ENCODE measurements at regions not wholly inside any gene's neighbourhood (a gene's known extent, or its start where the extent isn't known, plus 50 kb on each side); places are given as distances from the start of the nearest gene placed in this dataset.

DNA sequence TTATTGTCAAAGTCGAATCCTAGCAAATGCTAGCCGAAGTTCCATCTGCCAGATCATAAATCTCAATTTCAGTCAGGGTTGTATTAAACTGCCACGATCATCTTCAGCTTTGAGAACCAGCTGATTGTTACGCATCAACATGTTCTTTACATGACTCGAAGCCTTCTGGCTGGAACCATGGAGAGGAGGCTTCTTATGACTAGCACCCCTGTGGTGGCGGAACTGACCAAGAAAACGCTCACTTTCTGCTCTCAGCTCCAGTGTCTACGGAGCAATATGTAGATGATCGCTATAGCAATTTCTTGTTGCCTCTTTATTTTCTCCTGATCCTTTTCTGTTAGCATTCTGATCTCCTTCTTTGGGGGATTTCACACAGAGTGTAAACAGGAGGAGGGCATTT, 479.4 kb upstream of the SLC35B3 start:
- TF ChIP-seq, protein P1, sequence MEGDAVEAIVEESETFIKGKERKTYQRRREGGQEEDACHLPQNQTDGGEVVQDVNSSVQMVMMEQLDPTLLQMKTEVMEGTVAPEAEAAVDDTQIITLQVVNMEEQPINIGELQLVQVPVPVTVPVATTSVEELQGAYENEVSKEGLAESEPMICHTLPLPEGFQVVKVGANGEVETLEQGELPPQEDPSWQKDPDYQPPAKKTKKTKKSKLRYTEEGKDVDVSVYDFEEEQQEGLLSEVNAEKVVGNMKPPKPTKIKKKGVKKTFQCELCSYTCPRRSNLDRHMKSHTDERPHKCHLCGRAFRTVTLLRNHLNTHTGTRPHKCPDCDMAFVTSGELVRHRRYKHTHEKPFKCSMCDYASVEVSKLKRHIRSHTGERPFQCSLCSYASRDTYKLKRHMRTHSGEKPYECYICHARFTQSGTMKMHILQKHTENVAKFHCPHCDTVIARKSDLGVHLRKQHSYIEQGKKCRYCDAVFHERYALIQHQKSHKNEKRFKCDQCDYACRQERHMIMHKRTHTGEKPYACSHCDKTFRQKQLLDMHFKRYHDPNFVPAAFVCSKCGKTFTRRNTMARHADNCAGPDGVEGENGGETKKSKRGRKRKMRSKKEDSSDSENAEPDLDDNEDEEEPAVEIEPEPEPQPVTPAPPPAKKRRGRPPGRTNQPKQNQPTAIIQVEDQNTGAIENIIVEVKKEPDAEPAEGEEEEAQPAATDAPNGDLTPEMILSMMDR (IDR thresholded peaks at IDR 0.05; ENCODE audit: borderline replicate concordance, insufficient read depth, low read depth, low read length), result no peak

GRCh38 chr6:8908638-8909037, 473.3 kb upstream of the SLC35B3 start:
- TF ChIP-seq, protein P1 (IDR thresholded peaks at IDR 0.05; ENCODE audit: borderline replicate concordance, insufficient read depth, low read depth, low read length), result no peak
- no peak overlapping the region for H3K4me3 ChIP-seq (ENCODE audit: low read depth, low read length)

More for the DNA sequence above, 479.4 kb upstream of the SLC35B3 start:
- no peak overlapping the region for H3K4me3 ChIP-seq (ENCODE audit: low read depth, low read length)

DNA sequence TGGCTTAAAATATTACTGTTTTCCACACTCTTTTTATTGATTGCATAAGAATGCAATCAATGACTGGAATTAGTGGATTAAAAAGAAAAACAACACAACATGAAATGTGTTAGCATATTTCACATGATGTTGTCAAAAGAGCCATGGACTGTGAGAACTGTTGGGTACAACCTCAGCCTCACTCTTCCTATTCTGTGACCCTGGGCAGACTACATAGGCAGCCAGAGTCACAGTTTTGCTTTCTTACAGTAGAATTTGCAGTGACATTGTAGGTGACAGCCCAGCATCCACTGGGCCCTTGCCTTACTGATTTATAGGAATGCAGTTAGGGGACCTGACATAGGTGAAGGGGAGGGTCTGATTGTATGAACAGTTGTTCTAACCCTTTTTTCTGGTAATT, 471.4 kb upstream of the SLC35B3 start:
- H3K4me3 ChIP-seq (ENCODE audit: low read depth, low read length), result no peak overlapping the region
- TF ChIP-seq, protein P1 (IDR thresholded peaks at IDR 0.05; ENCODE audit: borderline replicate concordance, insufficient read depth, low read depth, low read length), result no peak

DNA sequence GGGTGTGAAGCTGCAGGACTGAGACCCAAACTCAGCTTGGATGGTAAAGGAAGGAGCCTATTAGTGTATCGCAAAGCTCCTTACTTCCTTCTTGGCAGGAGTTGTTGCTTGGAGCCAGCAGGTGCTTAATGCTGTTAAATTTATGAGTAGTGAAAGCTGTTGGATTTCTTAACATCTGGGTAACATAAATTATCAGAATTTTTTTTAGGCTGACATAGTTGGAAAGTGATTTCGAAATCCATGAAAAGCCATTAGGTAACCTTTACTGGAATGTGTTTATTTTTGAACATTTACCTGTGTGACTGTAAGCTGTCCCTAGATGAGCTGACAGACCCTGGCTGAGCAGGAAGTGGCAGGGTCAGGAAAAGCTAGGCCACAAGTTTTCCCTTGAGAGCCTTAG, 470.4 kb upstream of the SLC35B3 start:
- TF ChIP-seq, protein P1 (IDR thresholded peaks at IDR 0.05; ENCODE audit: borderline replicate concordance, insufficient read depth, low read depth, low read length), result no peak
- no peak overlapping the region for H3K4me3 ChIP-seq (ENCODE audit: low read depth, low read length)

GRCh38 chr6:8904754-8905153, 469.4 kb upstream of the SLC35B3 start:
- no peak overlapping the region for H3K4me3 ChIP-seq (ENCODE audit: low read depth, low read length)
- TF ChIP-seq, protein P1 (IDR thresholded peaks at IDR 0.05; ENCODE audit: borderline replicate concordance, insufficient read depth, low read depth, low read length), result peak; percentile 69; the same call in 1 of the 2 replicates

- H3K4me3 ChIP-seq (ENCODE audit: low read depth, low read length), result no peak overlapping the region
- TF ChIP-seq, protein P1 (IDR thresholded peaks at IDR 0.05; ENCODE audit: borderline replicate concordance, insufficient read depth, low read depth, low read length), result no peak
Observed at GRCh38 chr6:8900056-8900455, 464.7 kb upstream of the SLC35B3 start.

- no peak overlapping the region for H3K4me3 ChIP-seq (ENCODE audit: low read depth, low read length)
- TF ChIP-seq, protein P1 (IDR thresholded peaks at IDR 0.05; ENCODE audit: borderline replicate concordance, insufficient read depth, low read depth, low read length), result no peak
Observed at GRCh38 chr6:8889514-8889913, 454.2 kb upstream of the SLC35B3 start.
